Uterus (tissue), 2 donors: ENCODE measurements at regions not wholly inside any gene's neighbourhood (a gene's known extent, or its start where the extent isn't known, plus 50 kb on each side); places are given as distances from the start of the nearest gene placed in this dataset.

Experiments used
- POLR2A ChIP-seq, 2 donors: fragments of 450-650 bp; IDR thresholded peaks; one replicate each; pipeline ENCODE4 v1.6.1; 2016; ENCODE audit warnings: antibody characterized with exemption in 2 of 2, mild to moderate bottlenecking in 1 of 2, moderate library complexity in 1 of 2
- TF ChIP-seq, protein P1 (sequence below), 4 experiments: fragments of 200-600 bp in 2 of 4; fragments of 450-650 bp in 2 of 4; sonication (generic) in 2 of 4; IDR thresholded peaks; one replicate each; pipeline ENCODE4 v1.5.1; 2016 to 2019; ENCODE audit warnings: antibody characterized with exemption in 4 of 4, mild to moderate bottlenecking in 2 of 4, moderate library complexity in 1 of 4

DNA sequence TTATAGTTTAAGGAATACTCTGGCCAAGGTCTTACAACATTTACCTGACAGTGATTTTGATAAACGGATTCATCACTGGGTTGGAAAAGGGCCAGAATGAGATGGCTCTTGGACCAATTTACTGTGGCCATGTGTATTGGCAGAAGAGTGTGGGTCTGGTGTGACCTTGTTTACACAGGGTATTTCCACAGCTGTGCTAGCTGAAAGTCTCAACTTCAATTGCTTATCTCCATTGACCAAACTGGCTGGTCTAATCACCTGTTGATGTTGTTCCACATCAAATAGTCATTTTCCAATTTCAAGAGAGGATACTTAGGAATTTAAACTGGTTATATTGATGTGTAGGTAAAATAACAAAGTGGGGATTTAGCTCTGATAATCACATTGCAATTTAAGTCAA lies 501.6 kb upstream of the MAP3K7 start:
- TF ChIP-seq, protein P1, sequence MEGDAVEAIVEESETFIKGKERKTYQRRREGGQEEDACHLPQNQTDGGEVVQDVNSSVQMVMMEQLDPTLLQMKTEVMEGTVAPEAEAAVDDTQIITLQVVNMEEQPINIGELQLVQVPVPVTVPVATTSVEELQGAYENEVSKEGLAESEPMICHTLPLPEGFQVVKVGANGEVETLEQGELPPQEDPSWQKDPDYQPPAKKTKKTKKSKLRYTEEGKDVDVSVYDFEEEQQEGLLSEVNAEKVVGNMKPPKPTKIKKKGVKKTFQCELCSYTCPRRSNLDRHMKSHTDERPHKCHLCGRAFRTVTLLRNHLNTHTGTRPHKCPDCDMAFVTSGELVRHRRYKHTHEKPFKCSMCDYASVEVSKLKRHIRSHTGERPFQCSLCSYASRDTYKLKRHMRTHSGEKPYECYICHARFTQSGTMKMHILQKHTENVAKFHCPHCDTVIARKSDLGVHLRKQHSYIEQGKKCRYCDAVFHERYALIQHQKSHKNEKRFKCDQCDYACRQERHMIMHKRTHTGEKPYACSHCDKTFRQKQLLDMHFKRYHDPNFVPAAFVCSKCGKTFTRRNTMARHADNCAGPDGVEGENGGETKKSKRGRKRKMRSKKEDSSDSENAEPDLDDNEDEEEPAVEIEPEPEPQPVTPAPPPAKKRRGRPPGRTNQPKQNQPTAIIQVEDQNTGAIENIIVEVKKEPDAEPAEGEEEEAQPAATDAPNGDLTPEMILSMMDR (IDR thresholded peaks at IDR 0.05): no peak
- no peak for TF ChIP-seq POLR2A (IDR thresholded peaks at IDR 0.05)
